ENCODE measurements at regions not wholly inside any gene's neighbourhood (a gene's known extent, or its start where the extent isn't known, plus 50 kb on each side); places are given as distances from the start of the nearest gene placed in this dataset.

GRCh38 chr2:58891828-58892377, 650.8 kb upstream of the FANCL start:
- Histone ChIP-seq H3K4me1 (no peaks in the 10 kb centered on the region), H3K9me3 (no peaks in the 10 kb centered on the region), H3K27ac (no peak overlapping the region), H3K4me3 (no peak overlapping the region), H3K4me2 (no peak overlapping the region)
- DNase-seq (ENCODE audit: low read depth in 1 of 2, low spot score in 1 of 2) (no peak), FAIRE-seq (no peak), ATAC-seq (no peak; a peak in 1 of 6 replicates)
- WGBS (ENCODE audit: missing lambda C conversion rate): 47% methylated on average over 4 of the region's 4 CpGs
- ChIA-PET CTCF (no interaction called here), POLR2A (no interaction called here)
- TF ChIP-seq CBX8 (IDR thresholded peaks at IDR 0.05) (no peak), EHF (CRISPR knock-in tag; IDR thresholded peaks at IDR 0.05) (no peak), KDM5A (IDR thresholded peaks at IDR 0.05) (no peak), CBX2 (IDR thresholded peaks at IDR 0.05; ENCODE audit: borderline replicate concordance, low read depth) (no peak), USF2 (IDR thresholded peaks at IDR 0.05) (no peak), E2F6 (IDR thresholded peaks at IDR 0.05; ENCODE audit: borderline replicate concordance, low read depth) (no peak), ZFP36 (IDR thresholded peaks at IDR 0.05; ENCODE audit: borderline replicate concordance, partially characterized antibody) (no peak), CTCF (IDR thresholded peaks at IDR 0.05) (no peak)
- TF ChIP-seq, protein P1, sequence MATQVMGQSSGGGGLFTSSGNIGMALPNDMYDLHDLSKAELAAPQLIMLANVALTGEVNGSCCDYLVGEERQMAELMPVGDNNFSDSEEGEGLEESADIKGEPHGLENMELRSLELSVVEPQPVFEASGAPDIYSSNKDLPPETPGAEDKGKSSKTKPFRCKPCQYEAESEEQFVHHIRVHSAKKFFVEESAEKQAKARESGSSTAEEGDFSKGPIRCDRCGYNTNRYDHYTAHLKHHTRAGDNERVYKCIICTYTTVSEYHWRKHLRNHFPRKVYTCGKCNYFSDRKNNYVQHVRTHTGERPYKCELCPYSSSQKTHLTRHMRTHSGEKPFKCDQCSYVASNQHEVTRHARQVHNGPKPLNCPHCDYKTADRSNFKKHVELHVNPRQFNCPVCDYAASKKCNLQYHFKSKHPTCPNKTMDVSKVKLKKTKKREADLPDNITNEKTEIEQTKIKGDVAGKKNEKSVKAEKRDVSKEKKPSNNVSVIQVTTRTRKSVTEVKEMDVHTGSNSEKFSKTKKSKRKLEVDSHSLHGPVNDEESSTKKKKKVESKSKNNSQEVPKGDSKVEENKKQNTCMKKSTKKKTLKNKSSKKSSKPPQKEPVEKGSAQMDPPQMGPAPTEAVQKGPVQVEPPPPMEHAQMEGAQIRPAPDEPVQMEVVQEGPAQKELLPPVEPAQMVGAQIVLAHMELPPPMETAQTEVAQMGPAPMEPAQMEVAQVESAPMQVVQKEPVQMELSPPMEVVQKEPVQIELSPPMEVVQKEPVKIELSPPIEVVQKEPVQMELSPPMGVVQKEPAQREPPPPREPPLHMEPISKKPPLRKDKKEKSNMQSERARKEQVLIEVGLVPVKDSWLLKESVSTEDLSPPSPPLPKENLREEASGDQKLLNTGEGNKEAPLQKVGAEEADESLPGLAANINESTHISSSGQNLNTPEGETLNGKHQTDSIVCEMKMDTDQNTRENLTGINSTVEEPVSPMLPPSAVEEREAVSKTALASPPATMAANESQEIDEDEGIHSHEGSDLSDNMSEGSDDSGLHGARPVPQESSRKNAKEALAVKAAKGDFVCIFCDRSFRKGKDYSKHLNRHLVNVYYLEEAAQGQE (IDR thresholded peaks at IDR 0.05): no peak

- DNase-seq (ENCODE audit: low read depth in 1 of 2, low spot score in 1 of 2): no peak
- H3K4me1 ChIP-seq: no peaks in the 10 kb centered on the region
- no peak overlapping the region for H3K4me2 ChIP-seq
- no peak overlapping the region for H3K4me3 ChIP-seq
- TF ChIP-seq PHF8 (IDR thresholded peaks at IDR 0.05; ENCODE audit: borderline replicate concordance, low read depth) (no peak), RNF2 (IDR thresholded peaks at IDR 0.05; ENCODE audit: borderline replicate concordance, low read depth) (no peak), CBX2 (IDR thresholded peaks at IDR 0.05; ENCODE audit: borderline replicate concordance, low read depth) (no peak), HOXB13 (CRISPR knock-in tag; IDR thresholded peaks at IDR 0.05; ENCODE audit: low read depth) (no peak), TP53 (CRISPR knock-in tag; IDR thresholded peaks at IDR 0.05) (no peak), RAD21 (conservative IDR thresholded peaks at IDR 0.05 in 1 of 2, IDR thresholded peaks at IDR 0.05 in 1 of 2) (no peak), CHD4 (IDR thresholded peaks at IDR 0.05; ENCODE audit: borderline replicate concordance) (no peak), ZC3H11A (IDR thresholded peaks at IDR 0.05) (no peak), FOSB (CRISPR knock-in tag; IDR thresholded peaks at IDR 0.05) (no peak), NPAS2 (CRISPR knock-in tag; IDR thresholded peaks at IDR 0.05; ENCODE audit: borderline replicate concordance) (no peak)
- TF ChIP-seq, protein P2, sequence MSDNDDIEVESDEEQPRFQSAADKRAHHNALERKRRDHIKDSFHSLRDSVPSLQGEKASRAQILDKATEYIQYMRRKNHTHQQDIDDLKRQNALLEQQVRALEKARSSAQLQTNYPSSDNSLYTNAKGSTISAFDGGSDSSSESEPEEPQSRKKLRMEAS (IDR thresholded peaks at IDR 0.05): no peak
- no peak overlapping the region for H3K27ac ChIP-seq
- no peaks in the 10 kb centered on the region for H3K9me3 ChIP-seq
- CTCF ChIA-PET: no interaction called here
- 23% methylated on average over 2 of the region's 2 CpGs for WGBS (ENCODE audit: missing lambda C conversion rate)
- no peak for FAIRE-seq
- POLR2A ChIA-PET: no interaction called here
- peak in 1 of 2 experiments; percentile 56; a peak in 3 of 6 replicates for ATAC-seq
Observed at GRCh38 chr2:58890865-58891525, 649.9 kb upstream of the FANCL start.

Measured in A549 (cell line).